Right lobe of liver (tissue), 4 donors: ENCODE measurements at regions not wholly inside any gene's neighbourhood (a gene's known extent, or its start where the extent isn't known, plus 50 kb on each side); places are given as distances from the start of the nearest gene placed in this dataset.

ENCODE experiments used
- POLR2A ChIP-seq: fragments of 450-650 bp; IDR thresholded peaks from one replicate; pipeline ENCODE4 v1.6.1; 2017; ENCODE audit warnings: antibody characterized with exemption, mild to moderate bottlenecking
- TF ChIP-seq, protein P1 (sequence below), 4 donors: fragments of 200-600 bp in 3 of 4; fragments of 450-650 bp in 1 of 4; IDR thresholded peaks; one replicate each; pipeline versions ENCODE4 v1.5.1 to v1.8.0; 2016 to 2022; ENCODE audit warnings: antibody characterized with exemption in 4 of 4, mild to moderate bottlenecking in 2 of 4
- donor health status: DM: no; HTN: no; CAD: no.
- donor health status: DM: no; HTN: no; CAD: no.
- donor health status: DM: no; HTN: yes; CAD: no.

DNA sequence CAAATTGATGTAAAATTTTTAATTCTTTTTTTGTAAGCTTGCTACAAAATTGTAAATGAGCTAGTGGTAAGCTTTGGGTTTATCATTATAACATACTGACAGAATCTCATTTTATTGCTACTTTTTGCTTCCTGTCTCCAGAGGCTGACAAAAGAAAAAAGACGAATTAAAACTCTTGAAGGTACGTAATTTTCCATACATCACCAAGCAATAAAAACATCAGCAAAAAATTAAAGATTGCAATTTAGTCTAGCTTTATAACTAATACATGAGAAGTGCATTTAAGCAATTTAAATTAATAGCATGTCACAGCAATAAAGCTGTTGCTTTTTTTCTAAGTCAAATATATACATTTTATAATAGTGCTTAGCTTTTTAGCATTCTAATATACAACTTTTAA lies 94.6 kb upstream of the SNTG2 start:
- TF ChIP-seq, protein P1, sequence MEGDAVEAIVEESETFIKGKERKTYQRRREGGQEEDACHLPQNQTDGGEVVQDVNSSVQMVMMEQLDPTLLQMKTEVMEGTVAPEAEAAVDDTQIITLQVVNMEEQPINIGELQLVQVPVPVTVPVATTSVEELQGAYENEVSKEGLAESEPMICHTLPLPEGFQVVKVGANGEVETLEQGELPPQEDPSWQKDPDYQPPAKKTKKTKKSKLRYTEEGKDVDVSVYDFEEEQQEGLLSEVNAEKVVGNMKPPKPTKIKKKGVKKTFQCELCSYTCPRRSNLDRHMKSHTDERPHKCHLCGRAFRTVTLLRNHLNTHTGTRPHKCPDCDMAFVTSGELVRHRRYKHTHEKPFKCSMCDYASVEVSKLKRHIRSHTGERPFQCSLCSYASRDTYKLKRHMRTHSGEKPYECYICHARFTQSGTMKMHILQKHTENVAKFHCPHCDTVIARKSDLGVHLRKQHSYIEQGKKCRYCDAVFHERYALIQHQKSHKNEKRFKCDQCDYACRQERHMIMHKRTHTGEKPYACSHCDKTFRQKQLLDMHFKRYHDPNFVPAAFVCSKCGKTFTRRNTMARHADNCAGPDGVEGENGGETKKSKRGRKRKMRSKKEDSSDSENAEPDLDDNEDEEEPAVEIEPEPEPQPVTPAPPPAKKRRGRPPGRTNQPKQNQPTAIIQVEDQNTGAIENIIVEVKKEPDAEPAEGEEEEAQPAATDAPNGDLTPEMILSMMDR (IDR thresholded peaks at IDR 0.05), result no peak
- TF ChIP-seq POLR2A, result no peak
